Neural progenitor cell (in vitro differentiated cells): ENCODE measurements at regions not wholly inside any gene's neighbourhood (a gene's known extent, or its start where the extent isn't known, plus 50 kb on each side); places are given as distances from the start of the nearest gene placed in this dataset.

ENCODE experiments used
- DNase-seq: peaks from one replicate; pipeline ENCODE4 v3.0.0-alpha.2; 2016; ENCODE audit warnings: low spot score
- H2AFZ ChIP-seq: fragments of 200-600 bp; sonication (generic); replicated peaks from 2 replicates; pipeline ENCODE4 v1.6.1; 2016; ENCODE audit warnings: antibody characterized with exemption
- H3F3A ChIP-seq: fragments of 200-600 bp; sonication (generic); 2 replicates; pipeline ENCODE4 v1.6.1; 2016; ENCODE audit warnings: antibody characterized with exemption, low read depth
- H3K27ac ChIP-seq: fragments of 200-600 bp; sonication (generic); 2 replicates; pipeline ENCODE4 v1.5.1; 2016; ENCODE audit warnings: mild to moderate bottlenecking
- H3K27me3 ChIP-seq: fragments of 200-600 bp; sonication (generic); 2 replicates; pipeline ENCODE4 v1.6.1; 2016; ENCODE audit warnings: mild to moderate bottlenecking, moderate library complexity
- H3K36me3 ChIP-seq: fragments of 200-600 bp; sonication (generic); 2 replicates; pipeline ENCODE4 v1.5.1; 2016
- H3K4me1 ChIP-seq: fragments of 200-600 bp; sonication (generic); 2 replicates; pipeline ENCODE4 v1.6.1; 2016; ENCODE audit warnings: mixed run types
- H3K4me2 ChIP-seq: fragments of 200-600 bp; sonication (generic); 2 replicates; pipeline ENCODE4 v1.6.1; 2016
- H3K4me3 ChIP-seq: fragments of 200-600 bp; sonication (generic); 2 replicates; pipeline ENCODE4 v1.5.1; 2016
- H3K79me2 ChIP-seq: fragments of 200-600 bp; sonication (generic); 2 replicates; pipeline ENCODE4 v1.6.1; 2016; ENCODE audit warnings: low read depth
- H3K9ac ChIP-seq: fragments of 200-600 bp; sonication (generic); 2 replicates; pipeline ENCODE4 v1.6.1; 2016
- H3K9me3 ChIP-seq: fragments of 200-600 bp; sonication (generic); 2 replicates; pipeline ENCODE4 v1.5.1; 2016; ENCODE audit warnings: low read depth
- H4K20me1 ChIP-seq: fragments of 200-600 bp; sonication (generic); 2 replicates; pipeline ENCODE4 v1.6.1; 2016; ENCODE audit warnings: low read depth
- H3K27ac Mint-ChIP-seq: 3 replicates; pipeline ENCODE4 v1.8.0; 2021; ENCODE audit warnings: mixed read lengths
- H3K27me3 Mint-ChIP-seq: 2 replicates; pipeline ENCODE4 v1.8.0; 2022; ENCODE audit warnings: low read depth, mild to moderate bottlenecking, inconsistent platforms, moderate library complexity, mixed read lengths; ENCODE audit not compliant: insufficient read depth
- H3K36me3 Mint-ChIP-seq: 3 replicates; pipeline ENCODE4 v1.8.0; 2021; ENCODE audit warnings: mixed read lengths
- H3K4me1 Mint-ChIP-seq: 3 replicates; pipeline ENCODE4 v1.8.0; 2021; ENCODE audit warnings: mixed read lengths
- H3K4me3 Mint-ChIP-seq: 3 replicates; pipeline ENCODE4 v1.8.0; 2021; ENCODE audit warnings: mild to moderate bottlenecking, moderate library complexity, mixed read lengths
- H3K9me3 Mint-ChIP-seq: 3 replicates; pipeline ENCODE4 v1.8.0; 2020; ENCODE audit warnings: mixed read lengths
- EZH2 ChIP-seq: fragments of 200-600 bp; sonication (generic); IDR thresholded peaks from 2 replicates; pipeline ENCODE4 v1.6.1; 2017; ENCODE audit warnings: antibody characterized with exemption, mild to moderate bottlenecking, moderate library complexity
- EZH2phosphoT487 ChIP-seq: fragments of 200-600 bp; sonication (generic); IDR thresholded peaks from 2 replicates; pipeline ENCODE4 v1.6.1; 2017; ENCODE audit warnings: antibody characterized with exemption
- TF ChIP-seq, protein P1 (sequence below): fragments of 200-600 bp; sonication (generic); IDR thresholded peaks from 2 replicates; pipeline ENCODE4 v1.5.1; 2017; ENCODE audit warnings: antibody characterized with exemption, mild to moderate bottlenecking

DNA sequence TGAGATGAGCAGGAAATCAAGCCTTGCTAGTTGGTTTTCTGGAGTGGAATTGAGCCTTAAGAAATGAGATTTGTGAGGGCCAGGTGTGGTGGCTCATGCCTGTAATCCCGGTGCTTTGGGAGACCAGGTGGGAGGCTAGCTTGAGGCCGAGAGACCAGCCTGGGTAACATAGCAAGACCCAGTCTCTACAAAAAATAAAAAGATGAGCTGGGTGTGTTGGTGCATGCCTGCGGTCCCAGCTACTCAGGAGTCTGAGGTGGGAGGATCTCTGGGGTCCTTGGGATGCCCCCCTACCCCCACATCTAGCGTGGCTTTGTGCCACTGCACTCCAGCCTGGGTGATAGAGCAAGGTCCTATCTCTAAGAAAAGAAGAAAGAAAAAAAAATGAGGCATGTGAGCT, 104.2 kb upstream of the RTL1 start:
- H3K36me3 Mint-ChIP-seq: no peaks in the 10 kb centered on the region
- H3K4me3 ChIP-seq: no peak overlapping the region
- H3K4me2 ChIP-seq: no peak overlapping the region
- H3K9me3 Mint-ChIP-seq: peaks cover 9% of the 10 kb centered on the region
- TF ChIP-seq EZH2 (no peak), EZH2phosphoT487 (no peak)
- TF ChIP-seq, protein P1, sequence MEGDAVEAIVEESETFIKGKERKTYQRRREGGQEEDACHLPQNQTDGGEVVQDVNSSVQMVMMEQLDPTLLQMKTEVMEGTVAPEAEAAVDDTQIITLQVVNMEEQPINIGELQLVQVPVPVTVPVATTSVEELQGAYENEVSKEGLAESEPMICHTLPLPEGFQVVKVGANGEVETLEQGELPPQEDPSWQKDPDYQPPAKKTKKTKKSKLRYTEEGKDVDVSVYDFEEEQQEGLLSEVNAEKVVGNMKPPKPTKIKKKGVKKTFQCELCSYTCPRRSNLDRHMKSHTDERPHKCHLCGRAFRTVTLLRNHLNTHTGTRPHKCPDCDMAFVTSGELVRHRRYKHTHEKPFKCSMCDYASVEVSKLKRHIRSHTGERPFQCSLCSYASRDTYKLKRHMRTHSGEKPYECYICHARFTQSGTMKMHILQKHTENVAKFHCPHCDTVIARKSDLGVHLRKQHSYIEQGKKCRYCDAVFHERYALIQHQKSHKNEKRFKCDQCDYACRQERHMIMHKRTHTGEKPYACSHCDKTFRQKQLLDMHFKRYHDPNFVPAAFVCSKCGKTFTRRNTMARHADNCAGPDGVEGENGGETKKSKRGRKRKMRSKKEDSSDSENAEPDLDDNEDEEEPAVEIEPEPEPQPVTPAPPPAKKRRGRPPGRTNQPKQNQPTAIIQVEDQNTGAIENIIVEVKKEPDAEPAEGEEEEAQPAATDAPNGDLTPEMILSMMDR: no peak
- H3K36me3 ChIP-seq: no peaks in the 10 kb centered on the region
- H2AFZ ChIP-seq: no peak overlapping the region
- H3K27ac ChIP-seq: no peak overlapping the region
- H3K9me3 ChIP-seq: no peaks in the 10 kb centered on the region
- no peak for DNase-seq
- no peaks in the 10 kb centered on the region for H3K4me1 ChIP-seq
- H3K27me3 ChIP-seq: no peaks in the 10 kb centered on the region
- no peaks in the 10 kb centered on the region for H3K79me2 ChIP-seq
- H3K4me3 Mint-ChIP-seq: no peak overlapping the region
- H3F3A ChIP-seq: no peaks in the 10 kb centered on the region
- H3K27me3 Mint-ChIP-seq: no peaks in the 10 kb centered on the region
- H3K4me1 Mint-ChIP-seq: peaks cover 15% of the 10 kb centered on the region
- no peaks in the 10 kb centered on the region for H4K20me1 ChIP-seq
- H3K27ac Mint-ChIP-seq: no peak overlapping the region
- H3K9ac ChIP-seq: no peak overlapping the region

GRCh38 chr14:101008196-101008595, 104.7 kb upstream of the RTL1 start:
- Histone ChIP-seq H3K4me1 (no peaks in the 10 kb centered on the region), H3K4me2 (no peak overlapping the region), H3K27me3 (no peaks in the 10 kb centered on the region), H3K4me3 (no peak overlapping the region), H3K79me2 (no peaks in the 10 kb centered on the region), H3K36me3 (no peaks in the 10 kb centered on the region), H4K20me1 (no peaks in the 10 kb centered on the region), H2AFZ (no peak overlapping the region), H3K9ac (no peak overlapping the region), H3K9me3 (no peaks in the 10 kb centered on the region), H3F3A (no peaks in the 10 kb centered on the region), H3K27ac (no peak overlapping the region)
- H3K27me3 Mint-ChIP-seq: no peaks in the 10 kb centered on the region
- H3K9me3 Mint-ChIP-seq: peaks cover 9% of the 10 kb centered on the region
- H3K4me1 Mint-ChIP-seq: peaks cover 15% of the 10 kb centered on the region
- H3K4me3 Mint-ChIP-seq: no peak overlapping the region
- DNase-seq: no peak
- H3K36me3 Mint-ChIP-seq: no peaks in the 10 kb centered on the region
- TF ChIP-seq, protein P1: no peak
- no peak for TF ChIP-seq EZH2phosphoT487
- TF ChIP-seq EZH2: no peak
- no peak overlapping the region for H3K27ac Mint-ChIP-seq

DNA sequence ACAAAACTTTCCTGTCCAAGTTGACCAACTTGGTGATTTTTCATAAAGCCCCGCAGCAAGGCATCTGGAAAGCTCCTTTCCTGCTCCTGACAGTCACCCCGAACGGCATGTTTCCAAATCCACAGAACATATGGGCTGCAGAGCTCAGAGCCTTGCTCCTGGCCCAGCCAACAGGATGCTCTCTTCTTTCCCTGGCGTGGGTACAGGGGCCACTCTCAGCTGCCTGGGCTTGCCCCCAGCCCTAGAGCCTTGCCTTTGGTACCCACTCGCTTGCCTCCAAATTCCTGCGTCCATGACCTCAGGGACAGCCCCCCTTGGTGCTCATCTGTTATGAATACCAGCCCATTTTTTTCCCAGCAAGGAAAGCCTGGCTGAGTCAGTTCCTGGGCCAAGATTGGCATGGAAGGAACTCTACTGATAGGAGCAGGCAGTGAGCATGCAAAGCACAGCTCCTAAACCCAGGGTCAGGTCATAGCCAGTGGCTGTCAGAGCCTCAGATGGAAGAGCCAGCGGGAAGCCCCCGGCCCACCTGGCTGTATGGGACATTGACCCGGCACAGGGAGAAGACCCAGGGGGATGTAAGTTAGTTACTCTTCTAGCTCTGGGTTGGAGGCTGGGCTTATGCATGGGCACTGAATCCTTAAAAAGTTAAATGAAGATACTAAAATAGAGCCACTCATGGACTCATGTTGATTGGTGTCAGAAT, 105.3 kb upstream of the RTL1 start:
- no peaks in the 10 kb centered on the region for H3K79me2 ChIP-seq
- no peaks in the 10 kb centered on the region for H3K27me3 Mint-ChIP-seq
- H3K4me3 Mint-ChIP-seq: no peak overlapping the region
- H3K9ac ChIP-seq: no peak overlapping the region
- no peak overlapping the region for H2AFZ ChIP-seq
- no peak overlapping the region for H3K27ac ChIP-seq
- H3K9me3 ChIP-seq: no peaks in the 10 kb centered on the region
- no peak overlapping the region for H3K4me2 ChIP-seq
- H3K36me3 Mint-ChIP-seq: no peaks in the 10 kb centered on the region
- peaks cover 9% of the 10 kb centered on the region for H3K9me3 Mint-ChIP-seq
- H4K20me1 ChIP-seq: no peaks in the 10 kb centered on the region
- H3K4me1 ChIP-seq: no peaks in the 10 kb centered on the region
- TF ChIP-seq EZH2 (no peak), EZH2phosphoT487 (no peak)
- TF ChIP-seq, protein P1: no peak
- DNase-seq: no peak
- H3K4me1 Mint-ChIP-seq: peaks cover 15% of the 10 kb centered on the region
- no peaks in the 10 kb centered on the region for H3K36me3 ChIP-seq
- no peaks in the 10 kb centered on the region for H3F3A ChIP-seq
- no peak overlapping the region for H3K27ac Mint-ChIP-seq
- no peak overlapping the region for H3K4me3 ChIP-seq
- H3K27me3 ChIP-seq: no peaks in the 10 kb centered on the region
